A549 (cell line): ENCODE measurements at regions not wholly inside any gene's neighbourhood (a gene's known extent, or its start where the extent isn't known, plus 50 kb on each side); places are given as distances from the start of the nearest gene placed in this dataset.

ENCODE experiments used
- ATAC-seq, 2 experiments: fragments of 200-7000 bp in 1 of 2; fragments of >200 bp in 1 of 2; cut with Nextera tagmentation in 1 of 2; cut with Tn5 transposase in 1 of 2; 3 replicates each; pipeline versions ENCODE4 v1.8.0 to v1.9.1; 2018 to 2020; ENCODE audit warnings: mild to moderate bottlenecking in 1 of 2, moderate library complexity in 1 of 2
- CTCF ChIA-PET: fragments of 300-600 bp; sonication (Branson Sonifier 250); formaldehyde crosslinking; extraction: SDS; loops from one replicate; lab custom pipeline; 2021; ENCODE audit warnings: antibody characterized with exemption, inconsistent platforms; lab: Yijun Ruan, JAX
- POLR2A ChIA-PET: fragments of 350-600 bp; formaldehyde crosslinking; extraction: SDS; loops from one replicate; lab custom pipeline; 2021; ENCODE audit warnings: antibody characterized with exemption, inconsistent platforms; lab: Yijun Ruan, JAX
- DNase-seq, 2 experiments: peaks; one replicate each; pipeline versions ENCODE4 v3.0.0 to v3.0.0-alpha.2; 2011 to 2016; ENCODE audit warnings: low read depth in 1 of 2, low spot score in 1 of 2
- FAIRE-seq: peaks from 2 replicates; lab custom pipeline; 2011; peaks lifted over from hg19 to GRCh38; lab: Jason Lieb, UNC
- H3K27ac ChIP-seq, 2 experiments: fragments of >200 bp; sonication (Bioruptor Twin); formaldehyde crosslinking; 3 replicates each; pipeline ENCODE4 v1.5.1; 2016 to 2017
- H3K4me1 ChIP-seq: fragments of >200 bp; sonication (Bioruptor Twin); formaldehyde crosslinking; 3 replicates; pipeline ENCODE4 v1.6.1; 2016
- H3K4me2 ChIP-seq: fragments of >200 bp; sonication (Bioruptor Twin); formaldehyde crosslinking; 3 replicates; pipeline ENCODE4 v1.6.1; 2016
- H3K4me3 ChIP-seq: fragments of >200 bp; sonication (Bioruptor Twin); formaldehyde crosslinking; 3 replicates; pipeline ENCODE4 v1.5.1; 2016
- H3K9me3 ChIP-seq: fragments of >200 bp; sonication (Bioruptor Twin); formaldehyde crosslinking; 3 replicates; pipeline ENCODE4 v1.6.1; 2016
- HOXB5 ChIP-seq: fragments of 250-450 bp; sonication (Bioruptor Pico); IDR thresholded peaks from 2 replicates; pipeline ENCODE4 v1.5.0; 2020; ENCODE audit warnings: mild to moderate bottlenecking, moderate library complexity
- MAFK ChIP-seq: fragments of 450-650 bp; IDR thresholded peaks from 2 replicates; pipeline ENCODE4 v1.6.1; 2014; ENCODE audit not compliant: partially characterized antibody
- MYC ChIP-seq: IDR thresholded peaks from 2 replicates; pipeline ENCODE4 v1.6.1; 2012; ENCODE audit warnings: mild to moderate bottlenecking, inconsistent platforms, low read length, improper control_type of control experiment, borderline replicate concordance
- WGBS: methylation state at CpG from one replicate; pipeline ENCODE4 v1.1.6; 2017; ENCODE audit errors: missing lambda C conversion rate; 5-methylcytosine and 5-hydroxymethylcytosine counted together

GRCh38 chr1:61517345-61517744 lies 207.6 kb downstream of the TM2D1 start:
- Histone ChIP-seq H3K27ac (no peak overlapping the region), H3K4me2 (no peak overlapping the region), H3K4me3 (no peak overlapping the region), H3K9me3 (no peaks in the 10 kb centered on the region), H3K4me1 (no peaks in the 10 kb centered on the region)
- no peak for FAIRE-seq
- ATAC-seq, result no peak
- no peak for DNase-seq
- CTCF ChIA-PET, result no interaction called here
- TF ChIP-seq HOXB5 (no peak), MAFK (peak; percentile 85)
- POLR2A ChIA-PET, result no interaction called here
- 88% methylated on average over 4 of the region's 4 CpGs for WGBS

GRCh38 chr1:61515096-61515495 lies 209.8 kb downstream of the TM2D1 start:
- Histone ChIP-seq H3K4me3 (no peak overlapping the region), H3K4me1 (no peaks in the 10 kb centered on the region), H3K4me2 (no peak overlapping the region), H3K9me3 (no peaks in the 10 kb centered on the region), H3K27ac (no peak overlapping the region)
- ATAC-seq (no peak), DNase-seq (no peak), FAIRE-seq (no peak)
- TF ChIP-seq MYC, result no peak
- POLR2A ChIA-PET, result no interaction called here
- 88% methylated on average over 2 of the region's 2 CpGs for WGBS
- CTCF ChIA-PET, result no interaction called here
